ENCODE measurements at regions not wholly inside any gene's neighbourhood (a gene's known extent, or its start where the extent isn't known, plus 50 kb on each side); places are given as distances from the start of the nearest gene placed in this dataset.

DNA sequence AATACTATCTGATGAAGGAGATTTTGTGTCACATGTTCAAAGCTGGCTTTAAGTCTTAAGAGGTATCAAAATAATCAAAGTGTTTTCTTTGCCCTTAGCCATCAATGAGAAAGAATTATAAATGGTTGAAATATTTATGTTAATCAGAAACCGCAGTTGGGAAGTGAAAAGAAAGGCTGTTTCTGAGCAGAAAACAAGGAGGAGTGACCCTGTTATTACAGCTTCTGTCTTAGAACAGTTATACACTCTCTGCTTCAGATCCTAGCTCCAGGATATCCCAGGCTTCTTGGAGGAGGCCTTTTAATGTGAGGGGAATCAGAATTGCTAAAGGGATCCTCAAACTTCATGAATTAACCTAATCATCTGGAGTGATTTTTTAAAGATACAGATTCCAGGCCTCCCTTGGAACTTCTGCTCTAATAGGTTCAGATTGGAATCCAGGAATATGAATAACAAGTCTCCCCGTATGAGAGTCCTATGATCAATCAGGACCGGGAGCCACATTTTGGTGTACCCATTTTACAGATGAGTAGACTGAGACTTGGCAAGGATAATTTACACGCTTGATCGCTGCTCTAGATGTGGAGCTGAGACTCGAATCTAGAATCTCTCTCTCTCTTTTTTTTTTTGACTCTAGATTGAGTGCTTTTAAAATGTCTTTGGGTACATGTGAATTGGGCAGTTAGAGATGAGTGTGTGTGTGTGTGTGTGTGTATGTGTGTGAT is 50.8 kb upstream of the JAG1 start:
- Histone ChIP-seq H3K4me1 (ENCODE audit: low read length) (no peaks in the 10 kb centered on the region), H2AFZ (ENCODE audit: low read length) (no peak overlapping the region), H3K79me2 (ENCODE audit: low read length) (no peaks in the 10 kb centered on the region)

DNA sequence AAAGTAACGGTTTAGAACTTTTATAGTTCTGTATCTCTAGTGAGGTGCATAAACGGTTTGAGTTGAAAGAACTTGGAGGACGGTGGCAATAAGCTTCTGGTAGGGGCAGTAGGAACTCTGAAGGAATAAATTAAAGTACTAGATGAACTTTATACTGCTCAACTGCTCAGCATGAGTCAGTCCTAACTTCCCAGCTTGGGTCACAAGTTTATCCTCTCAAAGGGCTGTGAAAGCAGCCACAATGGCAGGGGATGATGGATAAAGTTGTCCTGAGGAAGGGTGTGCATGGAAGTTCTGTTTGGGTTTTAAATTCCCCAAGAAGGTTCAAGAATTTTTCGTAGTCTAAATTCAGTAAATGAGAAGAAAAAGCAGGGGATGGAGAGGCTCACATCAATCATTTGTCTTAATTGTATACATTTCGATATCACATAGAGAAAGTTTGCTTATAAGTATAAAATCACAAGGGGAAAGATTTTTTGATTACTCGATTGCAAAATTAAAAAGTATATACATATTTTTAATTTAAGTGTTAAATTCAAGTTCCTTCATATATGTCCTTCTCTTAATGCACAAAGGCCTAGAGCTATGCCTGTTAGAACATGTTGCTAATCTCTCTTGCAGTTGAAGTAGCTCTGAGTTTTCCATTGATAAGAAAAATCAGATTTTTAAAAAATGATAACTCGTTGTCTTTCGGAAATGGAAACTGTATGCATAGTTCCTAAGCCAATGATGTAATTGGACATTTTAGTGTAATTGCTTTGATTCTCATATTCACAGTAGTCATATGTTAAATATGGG is 55.3 kb upstream of the JAG1 start:
- Histone ChIP-seq H2AFZ (ENCODE audit: low read length) (no peak overlapping the region), H3K4me3 (ENCODE audit: low read length) (no peak overlapping the region), H3K27me3 (ENCODE audit: low read length) (no peaks in the 10 kb centered on the region), H3K4me1 (ENCODE audit: low read length) (no peaks in the 10 kb centered on the region), H3K36me3 (ENCODE audit: insufficient read depth, low read length) (no peaks in the 10 kb centered on the region), H3K9ac (ENCODE audit: low read length) (no peak overlapping the region), H4K20me1 (ENCODE audit: insufficient read depth, low read depth, low read length) (no peaks in the 10 kb centered on the region), H3K79me2 (ENCODE audit: low read length) (no peaks in the 10 kb centered on the region), H3K9me2 (replicated peaks; ENCODE audit: insufficient read depth, low read length) (no peaks in the 10 kb centered on the region), H3K27ac (ENCODE audit: low read length) (no peak overlapping the region), H3K9me3 (ENCODE audit: low read length) (no peaks in the 10 kb centered on the region), H3K4me2 (ENCODE audit: low read depth, low read length, poor library complexity, severe bottlenecking) (no peak overlapping the region)
- no peak for DNase-seq

More for the DNA sequence above, 50.8 kb upstream of the JAG1 start:
- Histone ChIP-seq H3K27ac (ENCODE audit: low read length) (no peak overlapping the region), H4K20me1 (ENCODE audit: insufficient read depth, low read depth, low read length) (no peaks in the 10 kb centered on the region), H3K36me3 (ENCODE audit: insufficient read depth, low read length) (no peaks in the 10 kb centered on the region), H3K9me3 (ENCODE audit: low read length) (no peaks in the 10 kb centered on the region), H3K9ac (ENCODE audit: low read length) (no peak overlapping the region), H3K9me2 (replicated peaks; ENCODE audit: insufficient read depth, low read length) (no peaks in the 10 kb centered on the region), H3K4me3 (ENCODE audit: low read length) (no peak overlapping the region), H3K4me2 (ENCODE audit: low read depth, low read length, poor library complexity, severe bottlenecking) (no peak overlapping the region), H3K27me3 (ENCODE audit: low read length) (0 out of 2 replicates have a peak, but pooled peaks cover 4% of the 10 kb centered on the region)
- no peak for DNase-seq

DNA sequence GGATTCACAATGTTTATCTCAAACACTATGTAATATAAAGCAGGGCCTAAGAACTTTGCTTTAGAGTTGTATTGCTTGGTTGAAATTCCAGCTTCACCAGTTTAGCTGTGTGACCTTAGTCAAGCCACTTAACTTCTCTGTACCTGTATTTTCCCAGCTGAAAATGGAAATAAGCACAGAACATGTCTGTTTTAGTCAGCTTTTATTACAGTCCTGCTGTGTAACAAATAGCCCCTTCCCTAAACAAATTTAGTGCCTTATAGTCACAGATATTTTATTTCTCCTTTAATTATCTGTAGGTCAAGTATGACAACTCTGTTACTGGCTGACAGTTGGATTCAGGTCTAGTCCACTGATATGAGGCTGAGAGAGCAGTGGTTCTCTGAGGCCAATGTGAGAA is 56.0 kb upstream of the JAG1 start:
- Histone ChIP-seq H3K27ac (ENCODE audit: low read length) (no peak overlapping the region), H3K9ac (ENCODE audit: low read length) (no peak overlapping the region), H3K9me3 (ENCODE audit: low read length) (no peaks in the 10 kb centered on the region), H4K20me1 (ENCODE audit: insufficient read depth, low read depth, low read length) (no peaks in the 10 kb centered on the region), H3K79me2 (ENCODE audit: low read length) (no peaks in the 10 kb centered on the region), H2AFZ (ENCODE audit: low read length) (no peak overlapping the region), H3K4me3 (ENCODE audit: low read length) (no peak overlapping the region), H3K36me3 (ENCODE audit: insufficient read depth, low read length) (no peaks in the 10 kb centered on the region), H3K4me2 (ENCODE audit: low read depth, low read length, poor library complexity, severe bottlenecking) (no peak overlapping the region), H3K9me2 (replicated peaks; ENCODE audit: insufficient read depth, low read length) (no peaks in the 10 kb centered on the region), H3K27me3 (ENCODE audit: low read length) (no peaks in the 10 kb centered on the region), H3K4me1 (ENCODE audit: low read length) (no peaks in the 10 kb centered on the region)
- no peak for DNase-seq

DNA sequence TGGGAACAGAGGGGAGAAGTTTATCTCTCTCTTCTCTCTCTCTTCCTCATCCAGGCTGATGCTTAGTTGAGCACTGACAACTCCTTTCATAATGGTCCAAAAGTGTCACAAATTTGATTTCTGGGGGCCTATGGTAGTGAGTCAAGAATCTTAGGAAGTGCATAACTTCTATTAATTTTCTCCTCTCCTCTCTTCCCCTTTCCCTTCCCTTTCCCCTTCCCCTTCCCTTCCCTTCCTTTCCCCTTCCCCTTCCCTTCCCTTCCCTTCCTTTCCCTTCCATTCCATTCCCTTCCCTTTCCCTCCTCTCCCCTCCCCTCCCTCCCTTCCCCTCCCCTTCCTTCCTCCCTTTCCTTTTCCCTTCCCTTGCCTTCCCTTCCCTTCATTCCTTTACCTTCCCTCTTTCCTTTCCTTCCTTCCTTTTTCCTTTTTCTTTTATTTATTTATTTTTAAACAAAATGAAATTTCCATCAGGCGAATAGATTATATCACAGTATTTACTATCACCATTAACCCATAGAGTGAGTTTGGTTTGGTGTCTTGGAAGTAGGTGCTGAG is 56.9 kb upstream of the JAG1 start:
- no peaks in the 10 kb centered on the region for H3K9me2 ChIP-seq (replicated peaks; ENCODE audit: insufficient read depth, low read length)
- no peaks in the 10 kb centered on the region for H3K27me3 ChIP-seq (ENCODE audit: low read length)
- H3K4me2 ChIP-seq (ENCODE audit: low read depth, low read length, poor library complexity, severe bottlenecking): no peak overlapping the region
- H3K9me3 ChIP-seq (ENCODE audit: low read length): no peaks in the 10 kb centered on the region
- H2AFZ ChIP-seq (ENCODE audit: low read length): no peak overlapping the region
- no peak for DNase-seq
- no peak overlapping the region for H3K27ac ChIP-seq (ENCODE audit: low read length)
- no peaks in the 10 kb centered on the region for H3K4me1 ChIP-seq (ENCODE audit: low read length)
- H3K36me3 ChIP-seq (ENCODE audit: insufficient read depth, low read length): no peaks in the 10 kb centered on the region
- H3K79me2 ChIP-seq (ENCODE audit: low read length): no peaks in the 10 kb centered on the region
- no peak overlapping the region for H3K4me3 ChIP-seq (ENCODE audit: low read length)
- no peak overlapping the region for H3K9ac ChIP-seq (ENCODE audit: low read length)
- no peaks in the 10 kb centered on the region for H4K20me1 ChIP-seq (ENCODE audit: insufficient read depth, low read depth, low read length)

DNA sequence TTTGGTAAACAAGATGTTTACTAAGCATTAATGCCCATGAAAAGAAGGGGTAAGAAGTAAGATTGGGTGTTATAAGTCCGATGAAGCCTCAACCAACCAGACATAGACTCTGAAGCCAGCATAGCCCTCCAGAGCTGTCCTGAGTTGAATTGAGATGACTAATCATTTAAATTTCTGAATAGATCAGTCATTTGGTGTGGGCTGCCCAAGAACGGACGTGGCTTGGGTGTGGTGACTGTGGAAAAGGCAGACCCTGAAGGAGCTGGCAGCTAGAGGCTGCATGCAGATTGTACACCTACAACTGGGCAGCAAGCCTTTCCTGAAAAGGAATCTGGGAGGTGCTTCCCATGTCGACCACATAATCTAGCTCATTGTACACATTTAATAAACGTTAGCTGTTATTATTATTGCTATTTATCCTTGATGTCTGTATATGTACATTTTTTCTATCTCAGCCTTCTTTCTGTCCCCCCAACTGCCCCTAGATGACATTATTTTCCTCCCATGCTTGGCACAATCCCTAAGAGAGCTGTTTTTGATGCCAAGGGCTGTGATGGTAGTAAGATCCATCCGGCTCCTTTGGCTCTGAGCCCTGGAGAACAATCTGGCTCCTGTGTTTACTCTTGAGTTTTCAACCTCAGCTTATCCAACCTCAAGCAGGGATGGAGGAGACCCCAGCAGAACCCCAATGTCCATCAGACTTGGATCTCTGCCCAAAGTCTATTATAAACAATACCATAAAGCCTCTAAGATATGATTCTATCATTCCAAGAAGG is 57.6 kb upstream of the JAG1 start:
- Histone ChIP-seq H3K9ac (ENCODE audit: low read length) (no peak overlapping the region), H3K9me3 (ENCODE audit: low read length) (no peaks in the 10 kb centered on the region), H3K27me3 (ENCODE audit: low read length) (no peaks in the 10 kb centered on the region), H3K4me2 (ENCODE audit: low read depth, low read length, poor library complexity, severe bottlenecking) (no peak overlapping the region), H3K36me3 (ENCODE audit: insufficient read depth, low read length) (no peaks in the 10 kb centered on the region), H4K20me1 (ENCODE audit: insufficient read depth, low read depth, low read length) (no peaks in the 10 kb centered on the region), H3K27ac (ENCODE audit: low read length) (no peak overlapping the region), H3K4me3 (ENCODE audit: low read length) (no peak overlapping the region), H2AFZ (ENCODE audit: low read length) (no peak overlapping the region), H3K79me2 (ENCODE audit: low read length) (no peaks in the 10 kb centered on the region), H3K4me1 (ENCODE audit: low read length) (no peaks in the 10 kb centered on the region), H3K9me2 (replicated peaks; ENCODE audit: insufficient read depth, low read length) (no peaks in the 10 kb centered on the region)
- DNase-seq: no peak

DNA sequence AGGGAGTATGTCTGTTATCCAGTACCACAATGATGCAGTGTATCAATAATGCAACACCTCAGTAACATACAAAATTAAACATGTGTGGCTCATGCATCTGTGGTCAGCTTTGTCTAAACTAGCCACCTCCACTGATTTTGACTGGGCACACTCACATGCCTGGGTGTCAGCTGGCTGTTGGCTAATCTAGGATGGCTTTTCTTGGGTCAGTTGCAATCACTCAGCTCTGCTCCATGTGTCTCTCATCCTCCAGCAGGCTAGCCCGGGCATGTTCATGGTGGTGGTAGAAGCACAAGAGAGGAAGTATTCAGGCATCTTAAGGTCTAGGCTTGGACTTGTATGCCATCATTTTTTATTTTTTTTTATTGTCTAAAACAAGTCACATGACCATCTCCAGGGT is 59.3 kb upstream of the JAG1 start:
- Histone ChIP-seq H3K36me3 (ENCODE audit: insufficient read depth, low read length) (no peaks in the 10 kb centered on the region), H2AFZ (ENCODE audit: low read length) (no peak overlapping the region), H3K9me2 (replicated peaks; ENCODE audit: insufficient read depth, low read length) (no peaks in the 10 kb centered on the region), H3K27me3 (ENCODE audit: low read length) (no peaks in the 10 kb centered on the region), H3K9me3 (ENCODE audit: low read length) (no peaks in the 10 kb centered on the region), H3K4me2 (ENCODE audit: low read depth, low read length, poor library complexity, severe bottlenecking) (no peak overlapping the region), H3K79me2 (ENCODE audit: low read length) (no peaks in the 10 kb centered on the region), H3K9ac (ENCODE audit: low read length) (no peak overlapping the region), H3K27ac (ENCODE audit: low read length) (no peak overlapping the region), H4K20me1 (ENCODE audit: insufficient read depth, low read depth, low read length) (no peaks in the 10 kb centered on the region), H3K4me1 (ENCODE audit: low read length) (no peaks in the 10 kb centered on the region), H3K4me3 (ENCODE audit: low read length) (no peak overlapping the region)
- no peak for DNase-seq

DNA sequence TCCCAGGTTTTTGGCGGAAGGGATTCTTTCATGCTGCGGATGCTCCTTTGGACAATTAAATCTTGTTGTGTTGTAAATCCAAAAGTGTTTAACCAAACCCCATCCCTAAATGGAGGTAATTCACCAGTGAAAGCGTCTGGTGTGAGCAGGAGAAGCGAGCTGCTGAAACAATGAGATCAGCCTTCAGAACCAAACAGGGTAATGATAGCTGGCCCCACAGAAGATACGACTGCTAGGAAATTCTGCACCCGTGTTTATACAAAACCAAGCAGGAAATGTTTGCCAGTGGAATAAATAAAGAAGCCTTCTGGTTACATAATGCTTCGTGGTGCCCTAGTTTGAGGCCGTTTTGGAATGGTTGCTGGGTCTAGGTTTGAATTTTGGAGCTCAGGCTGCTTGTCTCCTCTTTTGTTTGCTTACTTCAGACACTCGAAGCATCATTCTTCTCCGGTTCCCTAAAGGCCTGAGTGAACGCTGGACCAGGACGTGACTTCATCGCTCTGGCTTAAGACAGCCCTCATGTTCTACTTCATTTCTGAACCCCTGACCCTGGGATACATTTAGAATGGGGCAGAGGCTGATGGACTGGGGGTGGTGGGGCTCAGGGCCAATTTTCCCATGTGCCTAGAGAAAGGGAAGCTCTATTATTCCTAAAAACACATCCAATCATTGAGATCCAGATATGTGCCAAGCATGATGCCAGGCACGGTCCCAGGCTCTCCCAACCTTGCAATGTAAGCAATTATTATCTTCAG is 61.6 kb upstream of the JAG1 start:
- Histone ChIP-seq H4K20me1 (ENCODE audit: insufficient read depth, low read depth, low read length) (no peaks in the 10 kb centered on the region), H3K27ac (ENCODE audit: low read length) (no peak overlapping the region), H3K9me3 (ENCODE audit: low read length) (no peaks in the 10 kb centered on the region), H3K79me2 (ENCODE audit: low read length) (no peaks in the 10 kb centered on the region), H3K9ac (ENCODE audit: low read length) (no peak overlapping the region), H3K27me3 (ENCODE audit: low read length) (no peaks in the 10 kb centered on the region), H2AFZ (ENCODE audit: low read length) (no peak overlapping the region), H3K9me2 (replicated peaks; ENCODE audit: insufficient read depth, low read length) (no peaks in the 10 kb centered on the region), H3K4me2 (ENCODE audit: low read depth, low read length, poor library complexity, severe bottlenecking) (no peak overlapping the region), H3K4me3 (ENCODE audit: low read length) (no peak overlapping the region), H3K36me3 (ENCODE audit: insufficient read depth, low read length) (no peaks in the 10 kb centered on the region), H3K4me1 (ENCODE audit: low read length) (no peaks in the 10 kb centered on the region)
- no peak for DNase-seq
